A549 (cell line): ENCODE measurements at regions not wholly inside any gene's neighbourhood (a gene's known extent, or its start where the extent isn't known, plus 50 kb on each side); places are given as distances from the start of the nearest gene placed in this dataset.

Source experiments
- ATAC-seq, 2 experiments: fragments of 200-7000 bp in 1 of 2; fragments of >200 bp in 1 of 2; cut with Nextera tagmentation in 1 of 2; cut with Tn5 transposase in 1 of 2; 3 replicates each; pipeline versions ENCODE4 v1.8.0 to v1.9.1; 2018 to 2020; ENCODE audit warnings: mild to moderate bottlenecking in 1 of 2, moderate library complexity in 1 of 2
- CTCF ChIA-PET: fragments of 300-600 bp; sonication (Branson Sonifier 250); formaldehyde crosslinking; extraction: SDS; loops from one replicate; lab custom pipeline; 2021; ENCODE audit warnings: antibody characterized with exemption, inconsistent platforms; lab: Yijun Ruan, JAX
- POLR2A ChIA-PET: fragments of 350-600 bp; formaldehyde crosslinking; extraction: SDS; loops from one replicate; lab custom pipeline; 2021; ENCODE audit warnings: antibody characterized with exemption, inconsistent platforms; lab: Yijun Ruan, JAX
- DNase-seq, 2 experiments: peaks; one replicate each; pipeline versions ENCODE4 v3.0.0 to v3.0.0-alpha.2; 2011 to 2016; ENCODE audit warnings: low read depth in 1 of 2, low spot score in 1 of 2
- FAIRE-seq: peaks from 2 replicates; lab custom pipeline; 2011; peaks lifted over from hg19 to GRCh38; lab: Jason Lieb, UNC
- H3K27ac ChIP-seq, 2 experiments: fragments of >200 bp; sonication (Bioruptor Twin); formaldehyde crosslinking; 3 replicates each; pipeline ENCODE4 v1.5.1; 2016 to 2017
- H3K4me1 ChIP-seq: fragments of >200 bp; sonication (Bioruptor Twin); formaldehyde crosslinking; 3 replicates; pipeline ENCODE4 v1.6.1; 2016
- H3K4me2 ChIP-seq: fragments of >200 bp; sonication (Bioruptor Twin); formaldehyde crosslinking; 3 replicates; pipeline ENCODE4 v1.6.1; 2016
- H3K4me3 ChIP-seq: fragments of >200 bp; sonication (Bioruptor Twin); formaldehyde crosslinking; 3 replicates; pipeline ENCODE4 v1.5.1; 2016
- H3K9me3 ChIP-seq: fragments of >200 bp; sonication (Bioruptor Twin); formaldehyde crosslinking; 3 replicates; pipeline ENCODE4 v1.6.1; 2016
- CBX2 ChIP-seq: fragments of 200-600 bp; sonication (generic); IDR thresholded peaks from 2 replicates; pipeline ENCODE4 v1.6.1; 2016; ENCODE audit warnings: low read depth, mild to moderate bottlenecking, borderline replicate concordance
- CBX8 ChIP-seq: fragments of 200-600 bp; sonication (generic); IDR thresholded peaks from 2 replicates; pipeline ENCODE4 v1.6.1; 2016
- CEBPB ChIP-seq, 2 experiments: fragments of >200 bp in 1 of 2; sonication (Bioruptor Twin) in 1 of 2; formaldehyde crosslinking in 1 of 2; IDR thresholded peaks; 2 replicates each; pipeline ENCODE4 v1.6.1; 2012 to 2016
- CTCF ChIP-seq: fragments of >200 bp; sonication (Bioruptor Twin); formaldehyde crosslinking; IDR thresholded peaks from 3 replicates; pipeline ENCODE4 v1.5.1; 2016
- ESRRA ChIP-seq: fragments of 150-350 bp; IDR thresholded peaks from 2 replicates; pipeline ENCODE4 v1.6.1; 2014; ENCODE audit warnings: mild to moderate bottlenecking, low read length, borderline replicate concordance
- FOSL2 ChIP-seq, 2 experiments: fragments of 450-650 bp in 1 of 2; fragments of >200 bp in 1 of 2; sonication (Bioruptor Twin) in 1 of 2; formaldehyde crosslinking; IDR thresholded peaks; 2 replicates each; pipeline versions ENCODE4 v1.5.0 to v1.6.1; 2016 to 2020; ENCODE audit warnings: mild to moderate bottlenecking in 1 of 2, moderate library complexity in 1 of 2
- HEYL ChIP-seq: fragments of 250-450 bp; sonication (Bioruptor Pico); IDR thresholded peaks from 2 replicates; pipeline ENCODE4 v1.8.0; 2021; ENCODE audit warnings: mild to moderate bottlenecking, moderate library complexity
- HOXB5 ChIP-seq: fragments of 250-450 bp; sonication (Bioruptor Pico); IDR thresholded peaks from 2 replicates; pipeline ENCODE4 v1.5.0; 2020; ENCODE audit warnings: mild to moderate bottlenecking, moderate library complexity
- JUNB ChIP-seq: fragments of >200 bp; sonication (Bioruptor Twin); formaldehyde crosslinking; IDR thresholded peaks from 2 replicates; pipeline ENCODE4 v1.6.1; 2016
- KDM5A ChIP-seq: fragments of 200-600 bp; sonication (generic); IDR thresholded peaks from 2 replicates; pipeline ENCODE4 v1.6.1; 2016; ENCODE audit warnings: antibody characterized with exemption, mild to moderate bottlenecking
- MAFK ChIP-seq: fragments of 450-650 bp; IDR thresholded peaks from 2 replicates; pipeline ENCODE4 v1.6.1; 2014; ENCODE audit not compliant: partially characterized antibody
- MAZ ChIP-seq: fragments of 150-350 bp; IDR thresholded peaks from 2 replicates; pipeline ENCODE4 v1.6.1; 2014; ENCODE audit warnings: antibody characterized with exemption, low read depth, low read length, borderline replicate concordance
- NFE2L2 ChIP-seq: fragments of 150-350 bp; conservative IDR thresholded peaks from 2 replicates; pipeline ENCODE4 v1.6.1; 2014; ENCODE audit warnings: low read length
- NPAS2 ChIP-seq: fragments of 250-450 bp; sonication (Bioruptor Pico); IDR thresholded peaks from 2 replicates; pipeline ENCODE4 v1.8.0; 2022; ENCODE audit warnings: mild to moderate bottlenecking, moderate library complexity, borderline replicate concordance
- RAD21 ChIP-seq, 2 experiments: fragments of >200 bp in 1 of 2; sonication (Bioruptor Twin) in 1 of 2; formaldehyde crosslinking in 1 of 2; IDR thresholded peaks in 1 of 2; conservative IDR thresholded peaks in 1 of 2; 2 replicates in 1 of 2; 3 replicates in 1 of 2; pipeline ENCODE4 v1.6.1; 2012 to 2018; ENCODE audit warnings: inconsistent platforms in 1 of 2
- RCOR1 ChIP-seq: fragments of 150-350 bp; IDR thresholded peaks from 2 replicates; pipeline ENCODE4 v1.6.1; 2014; ENCODE audit warnings: antibody characterized with exemption, low read length, low read depth
- RFX5 ChIP-seq: fragments of 450-650 bp; IDR thresholded peaks from 2 replicates; pipeline ENCODE4 v1.7.1; 2014; ENCODE audit warnings: antibody characterized with exemption, mild to moderate bottlenecking, moderate library complexity
- RNF2 ChIP-seq: fragments of 200-600 bp; sonication (generic); IDR thresholded peaks from 2 replicates; pipeline ENCODE4 v1.6.1; 2016; ENCODE audit warnings: low read depth, mild to moderate bottlenecking, antibody characterized with exemption, moderate library complexity, borderline replicate concordance
- ZFP36 ChIP-seq: fragments of 450-650 bp; IDR thresholded peaks from 2 replicates; pipeline ENCODE4 v1.6.1; 2014; ENCODE audit warnings: borderline replicate concordance; ENCODE audit not compliant: partially characterized antibody
- WGBS: methylation state at CpG from one replicate; pipeline ENCODE4 v1.1.6; 2017; ENCODE audit errors: missing lambda C conversion rate; 5-methylcytosine and 5-hydroxymethylcytosine counted together
- TF ChIP-seq, protein P1 (sequence below): fragments of 200-600 bp; sonication (generic); IDR thresholded peaks from 2 replicates; pipeline ENCODE4 v1.6.1; 2016; ENCODE audit warnings: antibody characterized with exemption, mild to moderate bottlenecking, moderate library complexity
- TF ChIP-seq, protein P2 (sequence below): fragments of 250-450 bp; sonication (Bioruptor Pico); IDR thresholded peaks from 2 replicates; pipeline ENCODE4 v1.5.0; 2020; ENCODE audit warnings: low read depth, mild to moderate bottlenecking, moderate library complexity
- TF ChIP-seq, protein P3 (sequence below): IDR thresholded peaks from 2 replicates; pipeline ENCODE4 v1.6.1; 2012; ENCODE audit warnings: low read depth, borderline replicate concordance

- CTCF ChIA-PET: interaction anchor here (0.9 to 8.8 kb wide), 6 partner anchors 13 to 986 kb away, joined by 3 to 85 read pairs (median 5); no protein-coding TSS in a partner anchor
- peaks cover 15% of the 10 kb centered on the region for H3K4me1 ChIP-seq
Observed at GRCh38 chr20:22354647-22355046, 229.7 kb downstream of the FOXA2 start.

DNA sequence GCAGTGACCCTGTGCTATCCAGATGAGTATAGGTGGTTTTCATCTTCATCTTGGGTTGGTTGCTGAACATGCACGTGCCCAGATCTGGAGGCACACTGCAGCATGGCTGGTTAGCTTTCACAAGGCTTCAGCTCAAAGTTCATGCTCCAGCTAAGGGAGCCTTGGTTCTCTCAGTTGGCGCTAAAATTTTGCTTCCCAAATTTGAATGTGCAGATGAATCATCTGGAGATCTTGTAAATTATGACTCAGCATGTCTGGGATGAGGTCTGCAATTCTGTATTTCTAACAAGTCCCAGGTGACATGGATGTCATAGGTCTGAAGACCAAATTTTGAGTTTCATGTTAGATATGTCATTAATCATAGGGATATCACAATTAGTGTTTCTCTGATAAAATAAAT is 230.8 kb downstream of the FOXA2 start:
- no peak for ATAC-seq
- no peak overlapping the region for H3K4me3 ChIP-seq
- TF ChIP-seq JUNB: peak; percentile 29; the same call in 1 of the 2 replicates
- TF ChIP-seq CEBPB (IDR thresholded peaks at IDR 0.05): no peak
- no peak for TF ChIP-seq RCOR1
- TF ChIP-seq HOXB5 (CRISPR knock-in tag): no peak
- TF ChIP-seq MAZ: no peak
- TF ChIP-seq HEYL (CRISPR knock-in tag): no peak
- TF ChIP-seq, protein P1, sequence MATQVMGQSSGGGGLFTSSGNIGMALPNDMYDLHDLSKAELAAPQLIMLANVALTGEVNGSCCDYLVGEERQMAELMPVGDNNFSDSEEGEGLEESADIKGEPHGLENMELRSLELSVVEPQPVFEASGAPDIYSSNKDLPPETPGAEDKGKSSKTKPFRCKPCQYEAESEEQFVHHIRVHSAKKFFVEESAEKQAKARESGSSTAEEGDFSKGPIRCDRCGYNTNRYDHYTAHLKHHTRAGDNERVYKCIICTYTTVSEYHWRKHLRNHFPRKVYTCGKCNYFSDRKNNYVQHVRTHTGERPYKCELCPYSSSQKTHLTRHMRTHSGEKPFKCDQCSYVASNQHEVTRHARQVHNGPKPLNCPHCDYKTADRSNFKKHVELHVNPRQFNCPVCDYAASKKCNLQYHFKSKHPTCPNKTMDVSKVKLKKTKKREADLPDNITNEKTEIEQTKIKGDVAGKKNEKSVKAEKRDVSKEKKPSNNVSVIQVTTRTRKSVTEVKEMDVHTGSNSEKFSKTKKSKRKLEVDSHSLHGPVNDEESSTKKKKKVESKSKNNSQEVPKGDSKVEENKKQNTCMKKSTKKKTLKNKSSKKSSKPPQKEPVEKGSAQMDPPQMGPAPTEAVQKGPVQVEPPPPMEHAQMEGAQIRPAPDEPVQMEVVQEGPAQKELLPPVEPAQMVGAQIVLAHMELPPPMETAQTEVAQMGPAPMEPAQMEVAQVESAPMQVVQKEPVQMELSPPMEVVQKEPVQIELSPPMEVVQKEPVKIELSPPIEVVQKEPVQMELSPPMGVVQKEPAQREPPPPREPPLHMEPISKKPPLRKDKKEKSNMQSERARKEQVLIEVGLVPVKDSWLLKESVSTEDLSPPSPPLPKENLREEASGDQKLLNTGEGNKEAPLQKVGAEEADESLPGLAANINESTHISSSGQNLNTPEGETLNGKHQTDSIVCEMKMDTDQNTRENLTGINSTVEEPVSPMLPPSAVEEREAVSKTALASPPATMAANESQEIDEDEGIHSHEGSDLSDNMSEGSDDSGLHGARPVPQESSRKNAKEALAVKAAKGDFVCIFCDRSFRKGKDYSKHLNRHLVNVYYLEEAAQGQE: no peak
- TF ChIP-seq RAD21 (conservative IDR thresholded peaks at IDR 0.05 in 1 of 2, IDR thresholded peaks at IDR 0.05 in 1 of 2): no peak
- TF ChIP-seq NFE2L2: peak; percentile 67
- TF ChIP-seq KDM5A: no peak
- TF ChIP-seq, protein P2, sequence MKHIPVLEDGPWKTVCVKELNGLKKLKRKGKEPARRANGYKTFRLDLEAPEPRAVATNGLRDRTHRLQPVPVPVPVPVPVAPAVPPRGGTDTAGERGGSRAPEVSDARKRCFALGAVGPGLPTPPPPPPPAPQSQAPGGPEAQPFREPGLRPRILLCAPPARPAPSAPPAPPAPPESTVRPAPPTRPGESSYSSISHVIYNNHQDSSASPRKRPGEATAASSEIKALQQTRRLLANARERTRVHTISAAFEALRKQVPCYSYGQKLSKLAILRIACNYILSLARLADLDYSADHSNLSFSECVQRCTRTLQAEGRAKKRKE (CRISPR knock-in tag): no peak
- TF ChIP-seq FOSL2 (IDR thresholded peaks at IDR 0.05): peak; percentile 13; the same call in 1 of the 2 replicates
- TF ChIP-seq FOSL2 (CRISPR knock-in tag; IDR thresholded peaks at IDR 0.05): peak; percentile 67
- TF ChIP-seq MAFK: peak; percentile 88
- no peak for TF ChIP-seq RNF2
- TF ChIP-seq RFX5: no peak
- no peak for TF ChIP-seq CBX2
- no peak for TF ChIP-seq CBX8
- TF ChIP-seq, protein P3, sequence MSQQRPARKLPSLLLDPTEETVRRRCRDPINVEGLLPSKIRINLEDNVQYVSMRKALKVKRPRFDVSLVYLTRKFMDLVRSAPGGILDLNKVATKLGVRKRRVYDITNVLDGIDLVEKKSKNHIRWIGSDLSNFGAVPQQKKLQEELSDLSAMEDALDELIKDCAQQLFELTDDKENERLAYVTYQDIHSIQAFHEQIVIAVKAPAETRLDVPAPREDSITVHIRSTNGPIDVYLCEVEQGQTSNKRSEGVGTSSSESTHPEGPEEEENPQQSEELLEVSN: no peak
- no peak for TF ChIP-seq NPAS2 (CRISPR knock-in tag)
- peak in 1 of 2 experiments; percentile 37 for DNase-seq
- peaks cover 8% of the 10 kb centered on the region; the same call in 2 of the 3 replicates for H3K9me3 ChIP-seq
- peak overlapping the region in 1 of 2 experiments; percentile 16; a peak in 2 of 6 replicates for H3K27ac ChIP-seq
- CTCF ChIA-PET: interaction anchor here (1.1 to 8.8 kb wide), 6 partner anchors 12 to 988 kb away, joined by 3 to 85 read pairs (median 10); no protein-coding TSS in a partner anchor
- peak overlapping the region; percentile 19; the same call in 2 of the 3 replicates for H3K4me2 ChIP-seq
- WGBS: 62% methylated on average over 2 of the region's 2 CpGs
- FAIRE-seq: no peak
- POLR2A ChIA-PET: no interaction called here
- H3K4me1 ChIP-seq: peaks cover 15% of the 10 kb centered on the region

More at GRCh38 chr20:22354647-22355046, 229.7 kb downstream of the FOXA2 start:
- Histone ChIP-seq H3K4me2 (no peak overlapping the region), H3K9me3 (peaks cover 8% of the 10 kb centered on the region; the same call in 2 of the 3 replicates), H3K4me3 (no peak overlapping the region), H3K27ac (no peak overlapping the region; a peak in 1 of 6 replicates)
- ATAC-seq (no peak), FAIRE-seq (peak; percentile 94), DNase-seq (no peak)
- no peak for TF ChIP-seq CTCF
- no peak for TF ChIP-seq ESRRA
- no peak for TF ChIP-seq ZFP36
- TF ChIP-seq CEBPB (IDR thresholded peaks at IDR 0.05): peak in 1 of 2 experiments; percentile 9; a peak in 1 of 4 replicates
- POLR2A ChIA-PET: no interaction called here
- 94% methylated on average over 1 of the region's 1 CpG for WGBS
